HG03378 (cell line): ENCODE measurements at regions not wholly inside any gene's neighbourhood (a gene's known extent, or its start where the extent isn't known, plus 50 kb on each side); places are given as distances from the start of the nearest gene placed in this dataset.
"Not testable (repeated sequence)": the region's sequence is repeated elsewhere in the genome, so short reads cannot be mapped to it uniquely, and the experiment has no call there.

Experiments used
- ATAC-seq: cut with Tn5 transposase; IDR thresholded peaks from one replicate; pipeline ENCODE4 v1.9.1; 2021; ENCODE audit warnings: mild to moderate bottlenecking, moderate library complexity; ENCODE audit not compliant: unreplicated experiment

DNA sequence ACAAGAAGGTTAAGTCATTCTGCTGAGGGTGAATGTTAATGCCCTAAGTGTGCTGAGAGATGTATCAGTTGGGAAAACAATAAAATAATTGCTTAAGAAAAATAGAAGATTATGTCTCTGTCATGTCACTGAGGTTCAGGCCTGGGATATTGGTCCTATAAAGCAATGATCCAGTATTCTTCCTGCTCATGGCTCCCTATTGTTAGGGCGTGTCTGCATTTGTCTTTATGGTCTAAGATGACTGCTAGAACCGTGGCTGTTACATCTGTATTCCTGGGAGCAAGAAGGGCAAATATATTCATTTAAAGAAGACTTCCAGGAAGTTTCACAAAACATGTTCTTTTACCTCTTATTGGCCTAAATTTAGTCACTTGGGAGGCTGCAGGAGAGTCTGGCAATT is 125.0 kb downstream of the KCNE4 start:
- ATAC-seq = no peak

DNA sequence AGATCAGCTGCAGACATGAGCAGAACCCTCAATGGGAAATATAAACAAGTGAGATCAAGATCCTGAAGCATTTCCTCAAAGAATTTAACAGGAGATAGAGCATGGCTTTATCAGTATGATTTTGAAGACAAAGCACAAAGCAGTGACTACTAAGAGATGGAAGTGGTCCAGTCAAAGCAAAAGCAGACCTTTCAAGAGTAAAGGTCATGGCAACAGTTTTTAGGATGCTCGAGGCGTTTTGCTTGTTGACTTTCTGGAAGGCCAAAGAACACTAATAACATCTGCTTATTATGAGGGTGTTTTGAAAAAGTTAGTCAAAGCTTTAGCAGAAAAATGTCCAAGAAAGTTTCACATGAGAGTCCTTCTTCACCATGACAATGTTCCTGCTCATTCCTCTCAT is 128.5 kb downstream of the KCNE4 start:
- ATAC-seq = no peak

DNA sequence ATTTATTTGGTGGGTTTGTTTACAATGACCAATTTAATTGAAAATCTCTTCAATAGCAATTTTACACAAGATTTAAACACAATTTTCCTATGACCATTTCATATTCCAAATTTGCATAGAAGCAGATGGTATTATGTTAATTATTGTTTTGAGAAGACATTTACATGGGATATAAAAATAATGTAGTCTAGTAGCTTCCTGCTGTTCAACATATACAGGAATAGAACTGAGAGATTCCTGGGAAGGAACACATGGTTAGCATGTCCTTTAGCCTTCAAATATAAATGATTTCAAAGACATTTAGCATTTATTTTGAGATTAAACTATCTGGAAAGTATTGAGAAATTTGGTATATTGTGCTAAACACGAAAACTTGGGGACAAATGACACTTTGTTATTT is 129.6 kb downstream of the KCNE4 start:
- ATAC-seq = no peak

DNA sequence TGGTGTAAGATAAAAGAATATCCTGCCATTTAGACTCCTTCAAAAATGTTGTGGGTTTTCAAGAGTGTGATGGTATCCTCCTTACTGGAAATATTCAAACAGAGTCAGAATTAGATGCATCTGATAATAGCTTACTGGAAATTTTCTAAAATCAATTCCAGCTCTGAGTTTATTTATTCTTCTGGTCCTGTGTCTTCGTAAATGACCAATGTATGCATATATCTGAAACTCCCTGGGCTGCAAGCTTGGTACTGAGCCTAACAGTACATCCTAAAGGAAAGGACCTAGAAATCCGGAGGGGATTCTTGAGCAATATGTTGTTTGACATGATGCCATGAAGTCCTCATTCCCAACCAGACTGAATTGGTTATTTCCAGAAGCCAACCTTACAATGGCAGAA is 130.4 kb downstream of the KCNE4 start:
- no peak for ATAC-seq

DNA sequence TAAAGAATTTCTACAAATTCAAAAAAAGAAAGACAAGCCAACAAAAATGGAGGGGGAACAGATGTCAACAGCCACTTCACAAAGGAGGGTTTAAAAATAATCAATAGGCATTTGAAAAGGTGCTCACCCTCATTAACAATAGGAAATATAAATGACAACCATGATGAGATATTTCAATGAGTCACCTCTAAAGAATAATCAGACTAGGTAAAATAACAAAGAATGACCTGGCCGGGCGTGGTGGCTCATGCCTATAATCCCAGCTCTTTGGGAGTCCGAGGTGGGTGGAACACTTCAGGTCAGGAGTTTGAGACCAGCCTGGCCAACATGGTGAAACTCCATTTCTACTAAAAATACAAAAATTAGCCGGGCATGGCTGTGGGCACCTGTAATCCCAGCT is 133.6 kb downstream of the KCNE4 start:
- no peak for ATAC-seq

DNA sequence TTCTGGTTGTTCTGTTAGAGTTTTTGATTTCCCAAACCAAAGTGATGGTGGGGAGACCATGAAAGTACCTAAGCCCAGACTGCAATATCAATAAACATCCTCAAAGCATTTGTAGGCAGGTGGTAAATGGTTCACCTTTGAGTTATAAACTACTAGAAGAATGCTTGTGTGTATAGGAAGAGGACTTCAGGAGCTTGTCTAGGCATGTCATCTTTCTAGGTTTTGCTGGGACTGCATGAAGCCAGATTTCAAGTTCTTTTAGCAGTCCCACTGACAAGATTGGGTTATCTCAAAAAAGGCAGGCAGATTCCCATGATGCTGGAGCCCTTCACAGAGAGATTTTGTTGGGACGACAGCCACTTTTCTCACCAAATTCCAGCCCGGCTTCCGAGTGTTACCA is 135.3 kb downstream of the KCNE4 start:
- ATAC-seq = no peak

DNA sequence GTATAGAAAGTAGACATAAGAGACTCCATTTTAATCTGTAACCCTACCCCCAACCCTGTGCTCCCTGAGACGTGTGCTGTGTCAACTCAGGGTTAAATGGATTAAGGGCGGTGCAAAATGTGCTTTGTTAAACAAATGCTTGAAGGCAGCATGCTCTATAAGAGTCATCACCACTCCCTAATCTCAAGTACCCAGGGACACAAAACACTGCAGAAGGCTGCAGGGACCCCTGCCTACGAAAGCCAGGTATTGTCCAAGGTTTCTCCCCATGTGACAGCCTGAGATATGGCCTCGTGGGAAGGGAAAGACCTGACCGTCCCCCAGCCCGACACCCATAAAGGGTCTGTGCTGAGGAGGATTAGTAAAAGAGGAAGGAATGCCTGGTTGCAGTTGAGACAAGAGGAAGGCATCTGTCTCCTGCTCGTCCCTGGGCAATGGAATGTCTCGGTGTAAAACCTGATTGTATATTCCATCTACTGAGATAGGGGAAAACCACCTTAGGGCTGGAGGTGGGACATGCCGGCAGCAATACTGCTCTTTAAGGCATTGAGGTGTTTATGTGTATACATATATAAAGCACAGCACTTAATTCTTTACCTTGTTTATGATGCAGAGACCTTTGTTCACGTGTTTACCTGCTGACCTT is 138.7 kb downstream of the KCNE4 start:
- ATAC-seq = not testable (repeated sequence)

DNA sequence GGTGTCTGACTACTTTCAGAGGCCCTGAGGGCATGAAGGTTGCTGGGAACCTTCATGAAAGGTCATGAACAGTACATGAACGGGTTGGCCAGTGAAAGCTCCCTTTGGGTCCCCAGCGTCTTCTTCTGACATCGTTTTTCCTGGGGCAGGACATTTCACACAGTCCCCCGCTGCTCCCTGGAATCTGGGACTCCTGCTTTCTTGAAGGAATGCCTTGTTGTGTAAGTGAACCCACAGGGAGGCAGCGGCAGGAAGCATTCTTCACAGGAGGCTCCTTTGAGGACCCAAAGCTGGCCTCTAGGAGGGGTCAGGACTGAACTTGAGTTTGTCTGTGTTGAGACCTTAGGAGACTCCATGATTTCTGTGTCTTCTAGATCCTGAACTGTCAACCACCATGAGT is 144.3 kb downstream of the KCNE4 start:
- no peak for ATAC-seq

DNA sequence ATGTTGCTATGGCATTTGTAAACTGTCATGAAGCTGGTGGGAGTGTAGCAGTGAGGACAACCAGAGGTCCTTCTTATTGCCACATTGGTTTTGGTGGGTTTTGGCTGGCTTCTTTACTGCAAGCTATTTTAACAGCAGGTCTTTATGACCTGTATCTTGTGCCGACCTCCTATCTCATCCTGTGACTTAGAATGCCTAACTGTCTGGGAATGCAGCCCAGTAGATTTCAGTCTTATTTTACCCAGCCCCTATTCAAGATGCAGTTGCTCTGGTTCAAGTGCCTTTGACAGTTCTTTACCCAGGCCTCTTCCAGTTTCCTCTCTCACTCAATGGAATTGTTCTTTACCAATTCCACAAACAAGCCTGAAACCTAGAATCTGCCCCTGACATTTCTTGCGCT is 145.1 kb downstream of the KCNE4 start:
- ATAC-seq = no peak

DNA sequence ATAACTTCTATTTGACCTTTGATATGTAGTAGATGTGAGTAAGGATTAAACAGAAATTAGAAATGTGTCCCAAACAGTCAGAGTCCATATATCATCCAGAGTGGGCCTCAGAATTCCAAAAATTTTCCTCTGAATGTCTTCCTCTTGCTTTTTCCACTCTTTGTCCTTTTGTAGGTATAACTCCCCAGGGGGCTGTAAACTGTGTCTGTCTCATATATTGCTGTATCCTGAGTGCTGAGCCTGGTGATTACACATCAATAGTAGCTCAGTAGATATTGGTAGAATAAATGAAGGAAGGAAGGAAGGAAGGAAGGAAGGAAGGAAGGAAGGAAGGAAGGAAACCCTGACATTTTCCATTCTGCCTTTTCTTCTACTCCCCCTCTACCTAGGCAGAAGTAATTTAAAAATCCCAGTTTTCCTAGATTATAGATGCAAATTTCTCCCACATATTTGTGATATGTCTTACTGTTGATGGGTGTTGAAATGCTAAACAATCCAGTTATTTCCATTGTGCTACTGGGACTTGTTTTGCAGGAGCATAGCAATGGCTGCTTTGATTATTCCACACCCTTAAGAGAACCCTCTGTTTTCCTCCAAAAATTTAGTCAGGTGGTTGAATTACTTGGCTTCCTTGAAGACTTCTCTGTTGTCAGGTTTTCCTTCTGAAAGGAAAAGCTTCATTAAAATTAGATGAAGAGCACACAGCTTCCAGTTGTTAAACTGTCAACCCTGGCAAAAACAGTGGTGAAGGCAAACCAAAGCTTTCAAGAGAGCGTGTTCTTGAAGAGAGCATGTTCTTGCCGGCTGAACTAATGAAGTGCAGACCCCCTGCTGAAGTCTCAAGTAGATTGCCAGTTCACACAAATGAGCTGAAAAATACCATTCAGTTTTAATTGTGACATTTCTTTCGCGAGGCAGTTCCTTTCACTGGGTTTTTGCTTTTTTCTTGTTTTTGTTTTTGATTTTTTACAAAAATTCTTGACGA is 147.8 kb downstream of the KCNE4 start:
- ATAC-seq = no peak

DNA sequence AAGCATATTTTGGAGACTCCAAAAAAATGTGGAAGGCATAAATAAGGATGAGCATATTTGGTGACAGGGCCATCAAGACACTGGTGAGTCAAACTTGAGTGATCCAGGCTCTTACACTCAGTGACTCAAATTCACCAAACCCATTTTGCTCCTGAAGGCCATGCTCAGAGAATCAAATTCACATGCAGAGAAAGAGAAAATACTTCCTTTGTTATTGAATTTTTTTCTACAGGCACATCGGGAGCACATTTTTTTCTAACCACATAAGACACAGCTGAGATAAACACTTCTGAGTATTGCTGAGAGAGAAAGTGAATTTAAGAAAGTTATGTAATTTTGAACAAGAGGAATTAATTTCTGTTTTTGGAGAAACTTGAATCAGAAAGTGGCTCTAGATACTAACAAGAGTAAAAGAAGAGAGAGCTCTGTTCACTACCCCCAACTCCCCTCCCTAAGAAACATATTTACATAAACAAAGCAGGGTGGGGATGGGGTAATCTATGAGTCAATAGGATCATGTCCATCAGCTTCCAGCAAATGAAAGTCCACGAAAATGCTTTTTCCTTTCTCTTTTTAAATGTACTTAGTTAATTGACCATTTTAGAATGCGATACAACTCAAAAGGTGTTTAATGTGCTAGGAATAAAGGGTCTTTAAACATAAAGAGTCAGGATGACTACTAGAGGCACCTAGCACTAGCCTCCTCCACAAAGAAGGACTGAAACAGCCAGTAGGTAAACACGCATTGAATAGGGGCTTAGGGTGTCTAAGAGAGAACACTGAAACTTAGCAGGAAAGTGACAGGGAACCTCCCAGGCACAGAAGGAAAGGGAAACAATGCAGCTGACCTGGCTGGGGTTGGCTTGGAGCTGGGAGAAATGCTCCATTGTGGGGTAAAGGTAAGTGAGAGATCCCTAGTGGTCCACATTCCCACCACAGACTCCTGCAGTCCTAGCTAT is 152.3 kb downstream of the KCNE4 start:
- ATAC-seq = no peak

DNA sequence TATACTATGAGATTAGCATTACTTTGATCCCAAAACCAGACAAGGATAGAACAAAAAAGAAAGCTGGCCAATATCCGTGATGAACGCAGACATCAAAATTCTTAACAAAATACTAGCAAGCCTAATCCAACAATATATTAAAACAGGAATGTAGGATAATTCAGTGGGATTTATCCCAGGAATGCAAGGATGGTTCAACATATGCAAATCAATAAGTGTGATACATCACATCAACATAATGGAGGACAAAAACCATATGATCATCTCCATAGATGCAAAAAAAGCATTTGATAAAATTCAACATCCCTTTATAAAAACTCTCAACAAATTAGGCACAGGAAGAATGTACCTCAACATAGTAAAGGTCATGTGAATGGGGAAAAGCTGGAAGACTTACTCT is 158.5 kb downstream of the KCNE4 start:
- ATAC-seq = no peak

DNA sequence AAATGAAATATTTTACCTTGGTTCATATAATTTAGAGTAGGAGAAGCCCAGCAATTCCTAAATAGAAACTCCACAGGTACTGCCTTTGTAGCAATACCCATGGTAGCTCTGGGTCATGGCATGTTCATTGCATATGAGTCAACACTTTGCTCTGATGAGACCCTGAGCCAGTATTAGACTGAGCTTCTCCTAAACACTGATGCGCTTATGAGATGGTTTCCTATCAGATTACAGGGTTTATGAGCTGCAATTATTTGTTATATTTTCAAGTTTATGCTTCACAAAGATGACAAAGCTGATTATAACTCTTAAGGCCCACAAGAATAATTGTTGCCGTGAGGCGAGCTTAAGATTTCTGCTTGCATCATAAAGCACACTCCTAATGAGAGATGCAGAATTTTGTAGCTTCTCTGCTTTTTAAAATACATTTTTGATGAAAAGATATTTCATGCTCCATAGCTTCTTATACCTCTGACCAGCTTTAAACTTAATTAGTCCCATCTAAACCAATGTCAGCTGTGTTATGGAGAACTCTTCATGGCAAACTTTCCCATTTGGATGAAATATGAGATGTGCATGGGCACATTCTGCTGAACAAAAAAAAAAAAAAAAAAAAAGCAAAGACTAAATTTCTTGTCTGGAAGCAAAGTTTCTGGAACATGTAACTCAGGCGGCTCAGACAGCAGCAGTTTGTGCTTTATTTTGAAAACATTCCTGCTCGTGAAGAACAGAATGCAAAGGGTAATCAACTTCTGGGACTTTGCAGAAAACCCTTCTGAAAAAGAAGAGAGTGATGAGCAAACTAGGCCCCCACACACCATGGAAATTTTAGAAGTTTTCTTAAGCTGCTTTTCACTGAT is 162.6 kb downstream of the KCNE4 start:
- no peak for ATAC-seq

DNA sequence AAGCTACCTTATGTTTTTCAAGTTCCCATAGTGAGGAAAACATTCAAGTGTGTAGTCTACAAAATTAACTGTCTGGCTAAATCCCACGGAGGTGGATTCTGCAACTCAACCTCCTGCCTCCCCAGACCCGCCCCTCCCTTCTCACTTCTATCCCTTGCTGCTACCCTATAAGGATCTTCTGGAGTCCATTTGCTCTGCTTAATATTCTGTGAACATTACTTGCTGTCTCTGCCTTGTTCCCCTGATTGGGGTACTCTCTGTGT is 163.2 kb downstream of the KCNE4 start:
- no peak for ATAC-seq

DNA sequence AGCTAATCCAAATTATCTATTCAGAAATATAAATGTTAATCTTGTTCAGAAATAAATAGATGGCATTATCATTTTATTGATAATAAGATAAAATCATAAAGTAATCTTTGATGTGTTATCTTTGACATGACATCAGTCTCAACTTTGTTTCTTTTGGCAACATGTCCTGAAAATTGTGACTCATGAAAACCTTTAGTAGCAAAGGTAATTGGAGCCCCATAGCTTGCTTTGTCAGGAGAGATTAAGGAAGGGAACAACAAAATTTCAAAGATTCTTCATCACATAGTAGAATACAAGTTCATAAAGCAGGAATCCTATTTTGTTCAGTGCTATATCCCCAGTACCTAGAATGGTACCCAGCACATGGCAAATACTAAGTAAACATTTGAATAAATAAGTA is 165.4 kb downstream of the KCNE4 start:
- no peak for ATAC-seq

DNA sequence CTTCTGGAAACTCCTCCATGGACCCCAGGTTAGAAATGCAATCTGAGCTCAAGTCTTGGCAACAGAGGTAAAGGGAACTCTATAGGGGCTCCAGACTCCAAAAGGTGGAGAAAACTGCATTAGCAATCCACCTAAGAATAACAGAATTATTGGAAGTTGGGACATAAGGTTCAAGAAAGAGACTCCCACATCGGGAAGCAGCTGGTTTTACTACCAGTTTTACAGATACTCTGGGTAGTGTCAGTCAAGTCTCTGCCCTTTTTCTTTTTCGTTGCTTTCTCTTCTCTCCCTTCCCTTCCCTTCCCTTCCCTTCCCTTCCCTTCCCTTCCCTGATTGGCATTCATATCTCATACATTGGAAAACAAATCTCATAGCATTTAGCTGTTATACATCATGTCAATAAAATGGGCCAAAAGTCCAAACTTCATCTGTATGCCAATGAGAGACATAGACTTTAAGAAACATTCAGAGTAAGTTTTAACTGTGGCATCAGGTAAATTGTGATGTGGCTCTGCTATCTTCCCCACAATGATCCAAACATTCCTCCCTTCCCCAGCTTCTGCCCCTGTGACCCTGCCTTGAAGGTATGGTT is 166.7 kb downstream of the KCNE4 start:
- no peak for ATAC-seq

DNA sequence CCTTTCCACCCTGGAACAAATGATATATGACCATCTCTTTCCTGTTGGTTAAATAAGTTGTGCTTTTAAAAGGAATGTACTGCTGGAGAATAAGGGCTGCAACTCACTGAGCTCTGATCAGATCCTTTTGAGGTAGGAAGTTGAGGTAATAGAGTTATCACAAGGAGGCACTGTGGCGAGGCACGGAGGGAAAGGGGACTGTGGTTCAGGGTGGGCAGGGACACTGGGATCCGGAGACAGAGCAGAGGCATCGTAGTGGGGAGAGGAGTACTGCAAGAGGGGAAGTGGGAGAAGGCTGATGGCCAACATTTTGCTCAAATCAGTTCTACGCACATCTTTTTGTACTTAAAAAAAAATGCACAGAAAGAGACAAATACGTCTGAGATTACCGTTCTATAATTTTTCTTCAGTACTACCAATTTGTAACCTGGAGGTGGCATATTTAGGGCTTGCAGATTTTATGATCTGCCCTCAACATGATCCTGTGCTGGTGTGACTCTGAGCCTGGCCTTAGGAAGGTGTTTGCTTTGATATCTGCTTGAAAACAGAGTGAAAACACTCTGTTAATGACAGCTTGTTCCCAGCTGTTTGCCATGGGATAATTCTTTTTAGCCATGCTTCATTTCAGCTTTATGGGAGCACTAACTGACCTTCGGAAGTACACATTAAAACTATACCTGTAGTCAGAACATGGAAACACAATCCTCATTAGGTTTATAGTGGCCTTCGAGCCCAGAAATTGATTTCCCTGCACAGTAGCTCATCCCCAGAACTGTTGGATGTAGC is 168.1 kb downstream of the KCNE4 start:
- no peak for ATAC-seq

DNA sequence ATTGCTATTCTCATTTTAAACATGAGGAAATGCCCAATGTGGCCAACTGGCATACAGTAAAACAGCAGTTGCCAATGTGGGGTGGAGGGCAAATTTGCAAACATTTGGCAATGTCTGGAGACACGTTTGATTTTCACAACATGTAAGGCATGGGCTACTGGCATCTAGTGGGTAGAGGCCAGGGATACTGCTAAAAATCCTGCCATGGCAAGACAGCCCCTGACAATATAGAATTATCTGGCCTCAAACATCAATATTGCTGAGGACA is 168.6 kb downstream of the KCNE4 start:
- no peak for ATAC-seq

DNA sequence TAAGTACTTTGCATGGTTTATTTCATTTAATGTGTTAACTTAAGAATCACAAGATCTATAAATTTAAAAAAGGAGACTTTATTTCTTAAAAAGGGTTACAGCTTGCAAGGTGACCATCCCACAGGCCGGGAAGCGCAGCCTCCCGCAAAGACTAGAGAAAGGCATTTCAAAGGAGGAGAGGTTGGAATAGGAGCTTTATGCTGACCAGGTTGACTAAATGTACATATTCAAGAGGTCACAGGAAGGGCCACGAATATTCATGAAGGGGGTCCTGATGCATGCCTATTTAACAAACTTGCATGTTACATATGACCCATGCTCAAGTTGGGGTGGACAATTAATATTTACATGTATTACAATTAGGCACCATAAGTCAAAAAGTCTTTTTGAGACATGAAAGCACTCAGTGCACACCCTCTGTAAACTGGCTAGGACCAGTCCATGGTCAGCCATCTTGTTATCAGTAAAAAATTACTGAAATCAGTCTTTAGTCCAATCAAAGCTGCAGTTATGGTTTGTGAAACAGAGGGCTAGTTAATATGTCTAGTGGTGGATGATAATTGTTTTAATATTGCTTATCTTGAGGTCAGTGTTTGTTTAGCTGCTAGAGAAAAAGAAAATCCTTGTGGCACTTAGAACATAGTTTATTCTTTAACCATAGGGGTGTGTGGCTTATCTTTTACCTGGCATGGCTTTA is 169.3 kb downstream of the KCNE4 start:
- no peak for ATAC-seq
